ENCODE measurements at regions not wholly inside any gene's neighbourhood (a gene's known extent, or its start where the extent isn't known, plus 50 kb on each side); places are given as distances from the start of the nearest gene placed in this dataset.

DNA sequence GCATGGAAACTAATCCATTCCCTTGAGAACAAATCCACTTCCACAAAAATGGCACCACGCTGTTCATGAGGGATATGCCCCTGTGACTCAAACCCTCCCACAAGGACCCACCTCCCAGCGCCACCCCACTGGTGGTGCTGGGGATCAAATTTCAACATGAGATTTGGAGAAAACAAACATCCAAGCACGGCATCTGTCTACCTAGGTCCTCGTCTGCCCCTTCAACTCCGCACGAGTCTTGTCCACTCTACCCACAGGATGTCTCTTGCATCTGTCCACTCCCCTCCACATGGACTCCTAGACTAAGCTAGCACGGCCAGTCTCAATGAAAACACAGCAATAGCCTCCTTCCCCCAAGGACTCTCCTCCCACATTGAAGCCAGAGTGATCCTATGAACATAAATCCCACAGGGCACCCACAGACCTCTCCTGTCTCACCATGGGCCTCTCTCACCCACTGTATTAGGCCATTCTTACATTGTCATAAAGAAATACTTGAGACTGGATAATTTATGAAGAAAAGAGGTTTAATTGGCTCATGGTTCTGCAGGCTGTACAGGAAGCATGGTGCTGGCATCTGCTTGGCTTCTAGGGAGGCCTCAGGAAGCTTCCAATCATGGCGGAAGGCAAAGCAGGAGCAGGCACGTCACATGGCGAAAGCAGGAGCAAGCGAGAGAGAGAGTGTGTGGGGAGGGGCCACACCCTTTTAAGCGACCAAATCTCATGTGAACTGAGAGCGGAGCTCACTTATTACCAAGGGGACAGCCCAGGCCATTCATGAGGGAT lies 101.4 kb downstream of the TOMM20 start:
- ChIA-PET POLR2A (interaction anchor here (0.6 kb wide), 1 partner anchor 71 kb away, joined by 4 read pairs; no protein-coding TSS in a partner anchor), CTCF (ENCODE audit: low intra/inter-chr PET ratio) (no interaction called here)
- no peaks in the 10 kb centered on the region for H3K36me3 ChIP-seq (ENCODE audit: control insufficient read depth, insufficient read depth, low read length)
- peaks cover 0 to 10% of the 10 kb centered on the region in 2 experiments; a peak in 4 of 5 replicates for H3K4me1 ChIP-seq (replicated peaks in 1 of 2; ENCODE audit: control insufficient read depth in 2 of 2, insufficient read depth in 2 of 2, low read length in 2 of 2)
- H2AFZ ChIP-seq (ENCODE audit: low read depth, low read length): no peak overlapping the region
- in situ Hi-C loops (cut with MboI) (no loop called here), intact Hi-C loops (cut with micrococcal nuclease) (no loop called here)
- DNase-seq (ENCODE audit: extremely low read depth in 1 of 4, low spot score in 3 of 4) (no peak), ATAC-seq (no peak), FAIRE-seq (no peak)
- H3K4me3 ChIP-seq: no peak overlapping the region
- BruUV-seq (replicated peaks): no TSS peak
- no peak overlapping the region for H3K9ac ChIP-seq (ENCODE audit: insufficient read depth in 1 of 2, low read depth in 2 of 2, low read length in 2 of 2)
- H4K20me1 ChIP-seq (replicated peaks; ENCODE audit: control insufficient read depth, insufficient read depth, low read length): no peaks in the 10 kb centered on the region
- H3K27ac ChIP-seq (ENCODE audit: extremely low read depth, low read depth, low read length): no peak overlapping the region
- H3K4me2 ChIP-seq (ENCODE audit: insufficient read depth, low read length): no peak overlapping the region
- H3K9me3 ChIP-seq (replicated peaks; ENCODE audit: control insufficient read depth, insufficient read depth, low read depth, low read length): peaks cover 4% of the 10 kb centered on the region; the same call in 1 of the 2 replicates
- H3K27me3 ChIP-seq (ENCODE audit: control insufficient read depth in 2 of 2, insufficient read depth in 2 of 2, low read length in 2 of 2): no peaks in the 10 kb centered on the region
- WGBS (ENCODE audit: insufficient coverage, low coverage, missing lambda C conversion rate): 66% methylated on average over 13 of the region's 13 CpGs
- H3K9me1 ChIP-seq (ENCODE audit: control insufficient read depth, insufficient read depth, low read length): no peaks in the 10 kb centered on the region
- TF ChIP-seq ZNF316 (IDR thresholded peaks at IDR 0.05): peak; percentile 74
- TF ChIP-seq, protein P1, sequence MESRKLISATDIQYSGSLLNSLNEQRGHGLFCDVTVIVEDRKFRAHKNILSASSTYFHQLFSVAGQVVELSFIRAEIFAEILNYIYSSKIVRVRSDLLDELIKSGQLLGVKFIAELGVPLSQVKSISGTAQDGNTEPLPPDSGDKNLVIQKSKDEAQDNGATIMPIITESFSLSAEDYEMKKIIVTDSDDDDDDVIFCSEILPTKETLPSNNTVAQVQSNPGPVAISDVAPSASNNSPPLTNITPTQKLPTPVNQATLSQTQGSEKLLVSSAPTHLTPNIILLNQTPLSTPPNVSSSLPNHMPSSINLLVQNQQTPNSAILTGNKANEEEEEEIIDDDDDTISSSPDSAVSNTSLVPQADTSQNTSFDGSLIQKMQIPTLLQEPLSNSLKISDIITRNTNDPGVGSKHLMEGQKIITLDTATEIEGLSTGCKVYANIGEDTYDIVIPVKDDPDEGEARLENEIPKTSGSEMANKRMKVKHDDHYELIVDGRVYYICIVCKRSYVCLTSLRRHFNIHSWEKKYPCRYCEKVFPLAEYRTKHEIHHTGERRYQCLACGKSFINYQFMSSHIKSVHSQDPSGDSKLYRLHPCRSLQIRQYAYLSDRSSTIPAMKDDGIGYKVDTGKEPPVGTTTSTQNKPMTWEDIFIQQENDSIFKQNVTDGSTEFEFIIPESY (CRISPR knock-in tag; IDR thresholded peaks at IDR 0.05): peak; percentile 70; the same call in 1 of the 2 replicates
- TF ChIP-seq POLR3A (IDR thresholded peaks at IDR 0.05; ENCODE audit: borderline replicate concordance, extremely low read depth, insufficient read depth, insufficient read length): no peak
- TF ChIP-seq, protein P2, sequence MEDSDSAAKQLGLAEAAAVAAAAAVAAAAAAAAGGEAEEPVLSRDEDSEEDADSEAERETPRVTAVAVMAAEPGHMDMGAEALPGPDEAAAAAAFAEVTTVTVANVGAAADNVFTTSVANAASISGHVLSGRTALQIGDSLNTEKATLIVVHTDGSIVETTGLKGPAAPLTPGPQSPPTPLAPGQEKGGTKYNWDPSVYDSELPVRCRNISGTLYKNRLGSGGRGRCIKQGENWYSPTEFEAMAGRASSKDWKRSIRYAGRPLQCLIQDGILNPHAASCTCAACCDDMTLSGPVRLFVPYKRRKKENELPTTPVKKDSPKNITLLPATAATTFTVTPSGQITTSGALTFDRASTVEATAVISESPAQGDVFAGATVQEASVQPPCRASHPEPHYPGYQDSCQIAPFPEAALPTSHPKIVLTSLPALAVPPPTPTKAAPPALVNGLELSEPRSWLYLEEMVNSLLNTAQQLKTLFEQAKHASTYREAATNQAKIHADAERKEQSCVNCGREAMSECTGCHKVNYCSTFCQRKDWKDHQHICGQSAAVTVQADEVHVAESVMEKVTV (CRISPR knock-in tag; IDR thresholded peaks at IDR 0.05): no peak
- peak in 1 of 2 experiments; percentile 52; a peak in 1 of 4 replicates for TF ChIP-seq TRIM24 (IDR thresholded peaks at IDR 0.05)
- no peaks in the 10 kb centered on the region for H3K79me2 ChIP-seq (ENCODE audit: control insufficient read depth, insufficient read depth, low read length)

Data from K562 (cell line).